Dedifferentiated amniotic fluid mesenchymal stem cell (primary cell): ENCODE measurements at regions not wholly inside any gene's neighbourhood (a gene's known extent, or its start where the extent isn't known, plus 50 kb on each side); places are given as distances from the start of the nearest gene placed in this dataset.

ENCODE experiments used
- DNase-seq: peaks from one replicate; pipeline ENCODE4 v3.0.0-alpha.2; 2016; ENCODE audit errors: extremely low spot score

DNA sequence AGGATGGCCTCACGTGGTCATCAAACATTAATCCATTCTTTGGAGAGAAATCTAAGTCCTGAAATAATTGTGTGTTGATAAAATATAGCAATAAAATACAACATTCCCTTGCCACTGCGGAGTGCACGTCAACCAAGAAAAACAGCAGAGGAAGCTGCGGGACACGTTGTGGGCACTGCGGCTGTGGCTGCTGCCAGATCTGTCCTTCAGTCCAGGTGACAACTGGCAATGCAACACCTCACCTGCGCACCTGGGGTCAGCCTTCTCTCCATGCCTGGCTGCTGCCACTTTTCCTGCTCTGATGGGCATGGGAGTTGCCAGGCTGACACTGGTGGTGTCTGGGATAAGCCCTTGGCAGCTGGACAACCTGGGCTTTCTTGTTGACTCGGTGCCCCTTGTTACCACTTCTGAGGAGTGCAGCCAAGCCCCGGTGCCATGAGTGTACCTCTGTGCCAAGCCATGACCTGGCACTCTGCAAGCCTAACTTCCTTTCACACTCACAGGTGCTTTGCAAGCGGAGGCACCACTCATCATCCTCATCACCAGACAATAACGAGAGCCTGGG is 251.6 kb upstream of the TSHZ3 start:
- no peak for DNase-seq

DNA sequence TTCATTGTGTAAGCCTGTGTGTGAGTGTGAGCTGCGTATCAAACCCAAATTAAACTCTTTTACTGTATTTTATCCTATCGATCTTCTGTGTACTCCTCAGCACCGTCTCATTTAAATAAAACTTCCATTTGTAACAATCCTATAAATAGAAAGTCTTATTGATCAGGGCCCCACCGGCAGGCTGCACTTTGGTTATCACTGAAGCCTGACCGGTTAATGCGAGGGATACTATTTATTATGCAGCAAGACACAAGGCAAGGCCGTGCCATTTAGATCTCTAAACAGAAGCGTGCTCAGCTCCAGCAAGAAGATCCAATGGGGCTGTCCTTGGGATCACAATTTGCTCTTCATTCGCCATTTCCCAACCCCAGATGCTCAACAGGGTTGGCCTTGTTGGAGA is 252.6 kb upstream of the TSHZ3 start:
- no peak for DNase-seq

DNA sequence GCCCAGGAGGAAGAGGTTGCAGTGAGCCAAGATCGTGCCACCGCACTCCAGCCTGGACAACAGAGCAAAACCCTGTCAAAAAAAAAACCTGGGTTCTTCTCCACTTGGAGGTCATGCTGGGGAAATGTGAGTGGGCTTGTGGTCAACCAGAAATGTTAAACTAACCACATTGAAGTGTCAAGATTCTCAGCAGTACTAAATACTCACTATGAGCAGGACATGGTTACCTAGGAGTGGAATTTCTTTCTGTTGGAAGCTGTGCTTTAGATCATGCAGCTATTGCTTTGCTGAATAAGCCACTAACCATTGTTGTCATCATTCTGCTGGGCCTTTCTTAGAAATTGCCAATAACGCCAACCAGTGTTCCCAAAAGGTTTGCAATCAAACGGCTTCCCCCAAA is 253.3 kb upstream of the TSHZ3 start:
- DNase-seq, result no peak

DNA sequence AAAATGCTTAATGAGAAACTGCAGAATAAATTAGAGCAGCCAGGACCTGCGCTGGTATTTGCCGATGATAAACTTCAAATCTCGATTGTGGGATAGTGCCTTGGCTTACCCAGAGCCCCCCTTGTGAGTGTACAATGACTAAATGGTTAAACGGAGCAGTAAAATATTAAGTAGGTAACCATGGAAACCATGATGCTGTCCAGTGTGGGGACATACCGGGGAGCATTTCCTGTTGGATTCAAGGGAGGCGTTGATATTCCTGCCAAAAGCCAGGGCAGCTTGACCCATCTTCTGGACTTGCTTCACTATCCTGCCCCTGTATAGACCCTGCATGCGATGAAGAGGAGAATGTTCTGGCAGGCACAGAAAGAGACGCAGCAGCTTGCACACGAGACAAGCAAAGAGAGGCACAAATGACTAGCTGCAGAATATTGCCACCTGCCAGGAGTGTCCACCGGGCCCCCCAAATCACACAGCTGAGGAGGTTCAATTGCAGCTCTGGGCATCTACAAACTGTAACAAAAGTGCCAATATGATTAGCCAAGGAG is 255.3 kb upstream of the TSHZ3 start:
- no peak for DNase-seq

DNA sequence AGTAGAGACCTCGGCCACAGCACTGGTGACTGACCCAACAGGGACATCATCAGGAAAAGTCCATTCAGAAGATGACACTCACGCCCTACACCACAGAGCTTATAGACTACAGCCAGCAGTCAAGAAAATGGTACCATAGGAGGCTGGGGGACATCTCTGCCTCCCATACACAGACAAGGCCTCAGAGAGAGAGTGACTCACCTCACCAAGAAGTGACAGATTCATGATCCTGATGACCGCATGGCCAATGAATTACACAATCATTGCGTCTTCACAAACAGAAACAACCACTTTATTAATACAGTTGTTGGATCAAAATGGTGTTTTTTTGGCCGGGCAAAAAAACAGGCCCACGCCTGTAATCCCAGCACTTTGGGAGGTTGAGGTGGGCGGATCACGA is 260.8 kb upstream of the TSHZ3 start:
- no peak for DNase-seq

DNA sequence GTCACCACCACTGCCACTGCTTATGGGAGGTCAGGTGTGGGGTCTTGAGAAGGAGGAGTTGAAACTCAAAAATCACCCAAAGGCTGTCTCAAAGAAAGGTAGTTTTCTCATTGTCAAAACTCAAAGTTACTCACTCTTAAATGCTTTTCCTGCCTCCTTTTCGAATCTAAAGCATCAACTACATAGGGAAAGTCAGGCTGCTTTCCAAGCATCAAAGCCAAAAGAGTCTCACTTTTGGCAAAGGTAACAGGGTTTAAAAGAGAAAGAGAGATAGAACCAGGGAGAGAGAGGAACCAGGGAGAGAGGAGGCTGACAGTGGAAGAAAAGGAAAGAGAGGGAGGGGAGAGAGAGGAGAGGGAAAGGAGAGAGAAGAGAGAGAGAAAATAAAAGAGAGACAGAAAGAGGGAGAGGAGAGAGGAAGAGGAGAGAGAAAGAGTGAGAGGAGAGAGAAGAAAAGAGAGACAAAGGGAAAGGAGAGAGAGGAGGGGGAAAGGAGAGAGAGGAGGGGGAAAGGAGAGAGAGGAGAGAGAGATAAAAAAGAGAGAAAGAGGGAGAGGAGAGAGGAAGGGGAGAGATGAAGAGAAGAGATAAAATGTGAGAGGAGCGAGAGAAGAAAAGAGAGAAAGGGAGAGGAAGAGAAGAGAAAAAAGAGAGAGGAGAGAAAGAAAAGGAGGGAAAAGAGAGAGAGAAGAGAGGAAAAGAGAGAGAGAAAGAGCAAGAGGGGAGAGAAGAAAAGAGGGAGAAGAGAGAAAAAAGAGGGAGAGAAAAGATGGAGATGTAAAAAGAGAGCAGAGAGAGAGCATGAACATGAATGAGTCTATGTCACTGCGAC is 262.0 kb upstream of the TSHZ3 start:
- DNase-seq, result no peak

DNA sequence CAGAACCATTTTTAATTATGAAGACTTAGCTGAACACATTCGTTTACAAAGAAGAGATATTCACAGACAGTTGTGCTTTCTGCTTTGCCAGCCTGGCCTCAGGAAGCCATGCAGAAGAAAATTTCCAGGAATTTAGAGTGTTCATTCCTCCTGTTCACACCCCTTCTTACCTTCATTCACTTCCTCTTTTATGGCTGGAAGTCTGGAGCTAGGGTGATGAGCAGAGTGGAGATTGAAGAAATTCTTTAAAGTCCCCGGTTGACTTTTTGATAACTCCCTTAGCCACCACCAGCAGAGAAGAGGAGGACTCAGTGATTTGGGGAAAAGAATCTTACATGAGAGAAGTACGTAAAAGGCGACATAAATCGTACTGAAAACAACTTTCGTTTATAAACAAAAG is 263.6 kb upstream of the TSHZ3 start:
- DNase-seq, result no peak

DNA sequence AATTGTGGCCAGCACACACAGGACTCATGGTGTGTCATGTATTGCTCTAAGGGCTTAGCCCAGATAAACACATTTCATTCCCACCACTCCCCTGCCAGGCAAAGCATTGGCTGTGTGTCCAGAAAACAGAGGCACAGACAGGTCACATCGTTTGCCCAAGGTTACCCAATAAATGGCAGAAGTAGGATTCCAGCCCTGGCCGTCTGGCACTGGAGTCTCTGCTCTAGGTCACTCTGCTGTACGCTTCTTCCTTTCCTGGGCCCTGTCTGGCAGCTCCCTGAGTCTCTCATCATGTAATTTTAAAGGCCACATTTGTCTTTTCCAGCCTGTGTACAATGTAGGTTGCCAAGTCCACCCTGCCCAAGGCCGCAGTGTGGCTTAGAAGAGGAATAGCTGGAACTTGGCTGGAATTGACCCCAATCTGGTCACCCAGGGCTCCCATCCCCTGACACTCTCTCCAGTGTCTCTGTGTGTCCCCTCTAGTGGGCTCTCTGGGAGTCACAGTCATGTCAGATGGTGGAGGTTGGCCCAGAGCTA is 264.5 kb upstream of the TSHZ3 start:
- no peak for DNase-seq

DNA sequence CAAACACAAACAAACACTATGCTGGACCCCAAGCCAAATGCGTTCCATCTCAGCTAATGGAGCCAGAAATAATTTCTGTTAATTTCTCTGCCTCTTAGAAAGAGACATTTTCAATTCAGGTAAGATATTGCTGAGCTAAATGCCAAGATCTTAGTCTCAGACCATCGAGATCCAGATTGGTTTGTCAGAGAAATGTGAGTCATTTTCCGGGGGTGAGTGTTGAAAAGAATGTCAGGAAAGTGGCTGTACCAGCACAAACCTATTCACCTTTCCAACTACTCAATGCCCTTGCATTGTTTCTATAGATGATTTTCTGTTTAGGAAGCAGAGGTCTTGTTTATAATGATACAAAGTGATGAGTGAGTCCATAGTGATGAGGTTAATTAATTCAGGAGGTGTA is 266.8 kb upstream of the TSHZ3 start:
- no peak for DNase-seq

DNA sequence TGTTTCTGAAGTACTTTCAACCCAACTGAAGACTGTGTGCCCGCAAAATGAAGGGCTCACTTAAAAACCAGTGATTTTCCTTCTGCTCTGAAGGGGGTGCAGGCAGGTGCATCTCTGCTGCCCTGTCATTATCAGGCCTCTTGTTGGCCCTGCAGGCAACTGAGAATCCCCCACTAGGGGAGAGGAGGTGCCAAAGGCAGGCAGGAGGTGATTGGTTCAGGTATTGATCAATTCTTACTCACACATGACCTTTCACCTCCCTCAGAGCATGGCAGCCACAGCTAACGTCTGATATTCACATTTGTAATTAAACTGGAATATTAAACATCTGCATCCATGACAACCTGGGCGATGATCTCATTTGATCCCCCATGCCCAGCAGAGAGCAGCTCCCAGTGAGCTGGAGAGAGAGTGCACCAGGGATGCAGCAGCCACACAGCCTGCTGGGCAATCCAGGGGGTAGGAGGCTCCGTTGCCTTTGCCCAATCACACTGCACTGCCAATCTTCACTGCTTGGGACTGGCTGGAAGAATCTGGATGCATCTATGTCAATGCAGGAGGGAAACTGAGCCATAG is 267.9 kb upstream of the TSHZ3 start:
- DNase-seq, result no peak

DNA sequence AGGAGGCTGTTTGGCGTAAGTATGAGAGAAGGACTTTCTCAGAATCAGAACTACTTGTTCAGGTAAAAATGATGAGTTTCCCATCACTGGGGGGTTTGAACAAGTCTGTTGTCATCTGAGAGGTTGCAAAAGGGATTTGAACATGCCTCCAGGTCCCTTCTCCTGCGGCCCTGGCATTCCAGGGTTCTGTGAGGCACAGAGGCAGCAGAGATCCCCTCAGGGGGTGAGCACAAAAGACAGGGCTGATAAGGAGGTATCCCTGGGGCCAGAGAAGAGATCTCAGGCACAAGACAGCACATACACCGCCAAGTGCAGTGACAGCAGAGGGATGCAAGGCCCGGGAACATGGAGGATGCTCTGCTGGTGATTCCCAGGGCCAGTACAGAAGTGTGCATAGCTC is 275.8 kb upstream of the TSHZ3 start:
- no peak for DNase-seq

DNA sequence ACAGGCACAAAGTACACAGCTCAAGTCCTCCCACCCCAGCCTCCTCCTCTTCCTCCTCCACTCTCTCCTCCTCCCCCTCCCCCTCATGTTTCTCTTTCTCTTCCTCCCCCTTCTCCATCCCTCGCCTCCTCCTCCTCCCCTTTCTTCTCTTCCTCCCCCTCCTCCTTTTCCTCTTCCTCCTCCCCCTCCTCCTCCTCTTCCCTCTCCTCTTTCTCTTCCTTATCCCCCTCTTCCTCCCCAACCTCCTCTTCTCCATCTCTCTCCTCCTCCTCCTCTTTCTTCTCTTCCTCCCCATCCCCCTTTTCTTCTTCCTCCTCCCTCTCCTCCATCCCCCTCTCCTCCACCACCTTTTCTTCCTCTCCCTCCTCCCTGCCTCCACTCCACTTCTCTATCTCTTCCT is 276.3 kb upstream of the TSHZ3 start:
- DNase-seq, result no peak

DNA sequence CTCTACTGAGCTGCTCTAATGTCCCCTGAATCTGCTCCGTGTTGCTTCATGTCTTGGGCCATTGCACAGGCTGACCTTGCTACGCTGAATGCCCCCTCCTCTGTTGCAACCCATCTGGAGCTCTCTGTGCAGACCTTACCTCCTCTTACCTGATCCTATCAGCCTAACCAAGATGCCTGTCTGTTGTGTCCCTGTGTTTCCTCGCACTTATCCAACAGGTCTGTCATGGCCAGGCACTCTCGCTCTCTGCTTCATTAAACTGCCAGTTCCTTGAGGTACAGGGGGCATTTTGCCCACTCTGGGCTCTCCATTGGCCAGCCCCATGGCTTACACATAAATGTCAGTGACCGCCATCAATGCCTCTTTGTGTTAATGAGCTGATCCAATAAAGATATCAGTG is 277.7 kb upstream of the TSHZ3 start:
- no peak for DNase-seq

DNA sequence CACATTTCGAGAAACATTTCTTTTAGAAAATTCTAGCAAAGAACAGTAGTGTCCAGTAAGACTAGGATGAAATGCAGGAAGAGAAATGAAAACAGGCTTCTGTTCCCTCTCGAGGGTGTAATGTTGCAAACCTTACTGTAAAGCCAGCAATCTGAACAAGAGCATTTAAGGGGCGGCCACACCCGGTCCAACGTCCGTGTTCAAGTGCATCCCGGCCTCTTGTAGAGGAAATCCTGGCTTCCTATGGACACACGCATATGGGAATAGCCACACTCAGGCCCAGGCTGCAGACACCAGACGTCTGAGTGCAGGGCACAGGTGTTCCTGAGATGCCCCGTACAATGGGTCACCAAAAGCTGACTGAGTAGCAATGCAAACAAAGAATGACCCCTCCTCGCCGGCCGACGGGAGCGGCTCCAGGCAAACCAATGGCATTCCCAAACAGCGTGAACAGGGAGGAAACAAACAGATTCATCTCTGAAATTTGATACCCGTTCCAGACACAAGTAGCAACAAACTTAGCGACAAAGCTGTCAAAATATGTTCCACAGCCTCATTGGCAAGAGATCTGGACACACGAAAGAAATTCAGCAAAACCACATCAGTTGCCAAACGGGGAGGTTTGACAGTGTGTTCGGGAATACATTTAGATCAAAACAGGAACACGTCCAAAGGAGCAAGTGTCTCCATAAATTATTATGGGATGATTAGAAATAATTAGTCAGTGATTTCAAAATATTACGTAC is 278.6 kb upstream of the TSHZ3 start:
- no peak for DNase-seq

DNA sequence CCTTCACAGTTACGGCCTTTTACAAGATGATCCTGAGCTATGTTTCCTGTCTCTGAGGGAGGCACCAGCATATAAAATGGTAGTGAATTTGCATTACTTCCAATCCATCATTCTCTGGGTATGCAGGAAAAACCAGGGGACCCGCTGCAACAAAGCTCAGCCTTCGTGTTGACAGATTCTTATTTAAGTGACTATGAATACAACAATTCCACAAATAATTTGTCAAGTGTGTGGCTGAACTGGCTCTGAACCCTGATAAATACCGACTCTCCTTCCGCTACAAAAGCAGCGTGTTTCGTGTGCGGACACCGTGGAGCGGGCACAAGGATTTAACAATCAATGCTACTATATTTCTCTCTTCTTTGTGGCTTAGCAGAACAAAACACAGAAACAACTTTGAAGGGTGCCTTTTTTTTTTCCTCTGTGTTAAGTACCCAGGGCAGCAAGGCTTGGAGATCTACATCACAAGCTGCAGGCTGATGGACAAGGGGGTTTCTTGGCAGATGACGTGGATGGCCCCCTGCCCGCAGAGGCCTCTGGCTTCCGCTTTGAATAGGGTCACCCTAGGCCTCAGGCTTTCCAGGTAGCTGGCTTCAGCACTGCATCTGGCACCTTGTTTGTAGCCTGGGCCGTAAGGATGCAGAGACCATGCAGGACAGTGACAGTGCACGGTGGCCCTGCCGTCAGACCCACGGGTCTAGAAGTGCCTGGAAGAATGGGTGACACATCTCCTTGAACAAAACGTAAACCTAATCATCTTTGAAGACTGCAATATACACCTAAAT is 280.5 kb upstream of the TSHZ3 start:
- DNase-seq, result no peak

DNA sequence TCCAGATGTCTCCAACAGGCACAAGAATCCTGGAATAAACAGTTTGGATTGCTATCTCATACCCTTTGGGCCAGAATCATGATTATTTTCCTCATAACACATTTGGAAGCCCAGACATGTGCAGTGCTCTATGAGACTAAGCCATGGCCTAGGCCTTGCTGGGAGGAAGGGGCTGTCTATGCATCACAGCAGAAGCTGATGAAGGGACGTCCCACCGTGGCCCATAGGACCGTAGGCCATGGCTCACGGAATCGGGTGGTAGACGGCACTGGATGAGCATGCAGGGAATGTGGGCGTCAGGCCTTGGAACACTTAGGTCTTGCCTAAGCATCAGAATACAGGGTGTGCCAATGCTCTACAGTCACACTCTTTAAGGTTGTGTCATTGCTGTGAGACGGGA is 283.8 kb upstream of the TSHZ3 start:
- DNase-seq, result no peak

DNA sequence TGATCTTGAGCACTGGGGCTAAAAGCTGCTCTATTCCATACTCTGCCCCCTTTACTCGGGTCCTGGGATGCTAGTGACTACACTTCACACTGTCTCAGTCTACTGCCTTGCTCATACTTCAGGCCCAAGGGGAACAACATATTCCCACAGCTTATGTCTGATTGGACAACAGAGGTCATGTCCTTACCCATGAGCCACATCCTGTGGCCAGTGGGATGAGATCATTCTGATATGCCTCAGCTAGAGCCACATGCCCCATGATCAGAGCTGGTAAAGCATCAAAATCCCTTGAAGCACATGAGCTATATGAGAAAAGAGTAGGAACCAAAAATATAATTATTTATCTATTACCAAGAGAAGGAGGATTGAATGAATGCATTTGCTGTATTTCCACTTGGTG is 290.1 kb upstream of the TSHZ3 start:
- no peak for DNase-seq

DNA sequence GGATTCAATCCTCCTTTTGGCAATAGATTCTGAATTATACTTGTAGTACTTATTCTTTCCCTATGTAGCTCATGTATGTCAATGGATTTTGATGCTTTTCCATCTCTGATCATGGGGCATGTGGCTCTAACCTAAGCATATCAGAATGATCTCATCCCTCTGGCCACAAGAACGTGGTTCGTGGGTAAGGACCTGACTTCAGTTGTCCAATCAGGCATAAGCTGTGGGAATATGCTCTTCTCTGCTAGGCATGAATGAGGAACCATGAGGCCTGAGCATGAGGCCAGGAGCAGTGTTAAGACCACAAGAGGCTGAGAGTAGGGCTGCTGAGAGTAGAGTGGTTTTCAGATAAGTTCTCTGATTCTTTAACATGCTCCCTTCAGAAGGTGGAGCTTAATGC is 292.4 kb upstream of the TSHZ3 start:
- DNase-seq, result no peak

DNA sequence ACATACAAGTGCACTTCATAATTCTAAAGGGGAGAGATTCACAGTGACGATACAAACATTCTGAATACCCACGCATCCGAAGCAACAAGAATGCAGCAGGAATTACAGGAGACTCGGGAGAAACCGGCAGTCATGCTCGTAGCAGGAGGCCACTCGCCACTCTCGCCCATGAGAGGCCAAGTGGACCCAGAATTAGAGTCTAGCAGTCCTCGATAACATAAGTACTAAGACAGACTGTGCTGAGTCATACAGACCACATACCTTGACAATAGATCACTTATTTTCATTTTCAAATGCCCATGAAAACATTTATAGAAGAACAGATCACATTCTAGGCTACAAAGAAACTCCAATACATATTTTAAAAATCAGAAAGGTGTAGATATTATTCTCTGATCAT is 299.1 kb upstream of the TSHZ3 start:
- no peak for DNase-seq

DNA sequence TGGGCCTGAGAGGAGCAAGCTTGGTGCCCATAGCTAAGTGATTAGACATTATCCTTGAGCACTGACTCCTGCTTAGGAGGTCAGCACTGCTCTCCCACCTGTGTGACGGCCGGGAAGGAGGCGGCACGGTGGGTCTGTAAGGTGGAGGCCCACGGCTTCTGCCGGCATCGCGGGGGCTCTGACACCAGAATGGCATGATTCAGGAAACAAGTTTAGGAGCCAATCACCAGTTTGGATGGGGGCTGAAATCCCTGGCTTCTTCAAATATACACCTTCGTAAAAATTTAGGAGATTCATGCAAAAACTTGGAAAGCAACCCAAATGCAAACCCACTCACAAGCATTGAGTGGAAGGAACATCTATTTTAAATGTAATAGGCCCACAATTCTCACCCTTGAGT is 307.3 kb upstream of the TSHZ3 start:
- no peak for DNase-seq
